ENCODE measurements at regions not wholly inside any gene's neighbourhood (a gene's known extent, or its start where the extent isn't known, plus 50 kb on each side); places are given as distances from the start of the nearest gene placed in this dataset.

DNA sequence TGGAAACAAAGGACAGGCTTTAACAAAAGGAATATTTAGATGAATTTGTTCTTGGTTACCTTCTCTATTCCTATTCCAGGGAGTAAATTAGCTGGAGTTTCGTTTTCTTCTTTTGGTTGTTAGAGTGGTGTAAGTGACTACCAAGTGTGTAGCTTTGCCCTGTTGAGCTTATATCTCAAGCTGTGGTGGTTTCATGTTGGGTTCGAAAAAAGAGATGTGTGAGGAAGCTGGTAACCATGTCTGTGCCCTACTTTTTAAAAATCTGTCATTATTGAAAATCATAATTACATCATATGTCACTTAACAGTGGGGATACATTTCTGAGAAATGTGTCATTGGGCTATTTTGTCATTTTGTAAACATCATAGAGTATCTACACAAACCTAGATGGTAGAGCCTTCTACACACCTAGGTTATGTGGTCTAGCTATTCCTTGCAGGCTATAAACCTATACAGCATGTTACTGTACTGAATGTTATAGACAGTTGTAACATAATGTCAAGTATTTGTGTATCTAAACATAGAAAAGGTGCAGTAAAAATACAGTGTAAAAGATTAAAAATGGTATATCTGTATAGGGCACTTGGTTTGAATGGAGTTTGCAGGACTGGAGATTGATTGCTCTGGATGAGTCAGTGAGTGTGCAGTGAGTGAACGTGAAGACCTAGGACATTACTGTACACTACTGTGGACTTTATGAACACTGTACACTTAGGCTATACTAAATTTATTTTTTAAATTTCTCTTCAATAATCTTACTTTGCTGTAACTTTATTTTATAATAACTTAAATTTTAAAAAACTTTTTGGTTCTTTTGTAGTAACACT lies 90.4 kb downstream of the SEPTIN7 start:
- CTCF ChIA-PET, result interaction anchor here (0.5 to 2.5 kb wide), 5 partner anchors 9 to 216 kb away, joined by 3 to 9 read pairs (median 4); no protein-coding TSS in a partner anchor

More for the DNA sequence above, 90.4 kb downstream of the SEPTIN7 start:
- intact Hi-C loops (cut with micrococcal nuclease) (no loop called here), dilution Hi-C loops (cut with MboI; ENCODE audit: extremely low pct_ligation_motif_present, low sequenced_read_pairs) (no loop called here)
- Histone ChIP-seq H3K4me3 (replicated peaks in 1 of 3; ENCODE audit: insufficient read depth in 1 of 3, low read depth in 1 of 3, low read length in 3 of 3) (no peak overlapping the region), H4K20me1 (replicated peaks; ENCODE audit: control insufficient read depth, extremely low read depth, insufficient read depth, low read length) (no peaks in the 10 kb centered on the region), H3K27me3 (ENCODE audit: control insufficient read depth in 2 of 2, insufficient read depth in 2 of 2, low read length in 2 of 2) (no peaks in the 10 kb centered on the region), H2AFZ (ENCODE audit: low read depth, low read length) (no peak overlapping the region), H3K4me1 (ENCODE audit: control insufficient read depth, extremely low read depth, insufficient read depth, low read length) (no peaks in the 10 kb centered on the region), H3K79me2 (ENCODE audit: control insufficient read depth, insufficient read depth, low read length) (peaks cover 2% of the 10 kb centered on the region), H3K9me3 (replicated peaks; ENCODE audit: control insufficient read depth, insufficient read depth, low read length) (no peaks in the 10 kb centered on the region), H3K9me1 (replicated peaks; ENCODE audit: control insufficient read depth, extremely low read depth, insufficient read depth, low read length) (no peaks in the 10 kb centered on the region), H3K9ac (replicated peaks; ENCODE audit: extremely low read depth, insufficient read depth, low read length) (no peak overlapping the region), H3K4me2 (ENCODE audit: insufficient read depth, low read length) (no peak overlapping the region), H3K36me3 (ENCODE audit: control insufficient read depth in 2 of 2, extremely low read depth in 1 of 2, insufficient read depth in 2 of 2, low read length in 2 of 2) (peaks cover 0 to 2% of the 10 kb centered on the region in 2 experiments), H3K27ac (ENCODE audit: insufficient read depth, low read depth, low read length) (no peak overlapping the region)
- no peak for DNase-seq (ENCODE audit: low read depth, low spot score)
- TF ChIP-seq POLR2AphosphoS5 (IDR thresholded peaks at IDR 0.05; ENCODE audit: insufficient read depth, low read depth, low read length), result no peak
- no peak for TF ChIP-seq EZH2 (IDR thresholded peaks at IDR 0.05; ENCODE audit: borderline replicate concordance, low read depth, low read length, severe bottlenecking)
- no peak for TF ChIP-seq JUN (IDR thresholded peaks at IDR 0.05; ENCODE audit: borderline replicate concordance, insufficient read depth, insufficient read length, low read depth)
- TF ChIP-seq POLR2A (IDR thresholded peaks at IDR 0.05; ENCODE audit: low read depth, low read length), result no peak
- no peak for TF ChIP-seq FOS (IDR thresholded peaks at IDR 0.05; ENCODE audit: borderline replicate concordance, insufficient read depth, low read length)
- TF ChIP-seq, protein P1, sequence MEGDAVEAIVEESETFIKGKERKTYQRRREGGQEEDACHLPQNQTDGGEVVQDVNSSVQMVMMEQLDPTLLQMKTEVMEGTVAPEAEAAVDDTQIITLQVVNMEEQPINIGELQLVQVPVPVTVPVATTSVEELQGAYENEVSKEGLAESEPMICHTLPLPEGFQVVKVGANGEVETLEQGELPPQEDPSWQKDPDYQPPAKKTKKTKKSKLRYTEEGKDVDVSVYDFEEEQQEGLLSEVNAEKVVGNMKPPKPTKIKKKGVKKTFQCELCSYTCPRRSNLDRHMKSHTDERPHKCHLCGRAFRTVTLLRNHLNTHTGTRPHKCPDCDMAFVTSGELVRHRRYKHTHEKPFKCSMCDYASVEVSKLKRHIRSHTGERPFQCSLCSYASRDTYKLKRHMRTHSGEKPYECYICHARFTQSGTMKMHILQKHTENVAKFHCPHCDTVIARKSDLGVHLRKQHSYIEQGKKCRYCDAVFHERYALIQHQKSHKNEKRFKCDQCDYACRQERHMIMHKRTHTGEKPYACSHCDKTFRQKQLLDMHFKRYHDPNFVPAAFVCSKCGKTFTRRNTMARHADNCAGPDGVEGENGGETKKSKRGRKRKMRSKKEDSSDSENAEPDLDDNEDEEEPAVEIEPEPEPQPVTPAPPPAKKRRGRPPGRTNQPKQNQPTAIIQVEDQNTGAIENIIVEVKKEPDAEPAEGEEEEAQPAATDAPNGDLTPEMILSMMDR (IDR thresholded peaks at IDR 0.05; ENCODE audit: extremely low read depth in 1 of 2, insufficient read depth in 1 of 2, low read depth in 1 of 2, low read length in 2 of 2), result no peak
- no peak for TF ChIP-seq MYC (IDR thresholded peaks at IDR 0.05; ENCODE audit: low read depth, low read length)
- TF ChIP-seq, protein P2, sequence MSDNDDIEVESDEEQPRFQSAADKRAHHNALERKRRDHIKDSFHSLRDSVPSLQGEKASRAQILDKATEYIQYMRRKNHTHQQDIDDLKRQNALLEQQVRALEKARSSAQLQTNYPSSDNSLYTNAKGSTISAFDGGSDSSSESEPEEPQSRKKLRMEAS (IDR thresholded peaks at IDR 0.05; ENCODE audit: insufficient read depth, insufficient read length), result no peak
- no peak for TF ChIP-seq GATA2 (IDR thresholded peaks at IDR 0.05; ENCODE audit: insufficient read depth, insufficient read length, low read depth, low read length)
- no peak for FAIRE-seq
- no TSS peak for BruUV-seq (replicated peaks)
- POLR2A ChIA-PET, result no interaction called here

All from endothelial cell of umbilical vein (primary cell).